ENCODE measurements at regions not wholly inside any gene's neighbourhood (a gene's known extent, or its start where the extent isn't known, plus 50 kb on each side); places are given as distances from the start of the nearest gene placed in this dataset.
A peak's percentile ranks its signal among the peaks of the same experiment; 100 is the strongest.

DNA sequence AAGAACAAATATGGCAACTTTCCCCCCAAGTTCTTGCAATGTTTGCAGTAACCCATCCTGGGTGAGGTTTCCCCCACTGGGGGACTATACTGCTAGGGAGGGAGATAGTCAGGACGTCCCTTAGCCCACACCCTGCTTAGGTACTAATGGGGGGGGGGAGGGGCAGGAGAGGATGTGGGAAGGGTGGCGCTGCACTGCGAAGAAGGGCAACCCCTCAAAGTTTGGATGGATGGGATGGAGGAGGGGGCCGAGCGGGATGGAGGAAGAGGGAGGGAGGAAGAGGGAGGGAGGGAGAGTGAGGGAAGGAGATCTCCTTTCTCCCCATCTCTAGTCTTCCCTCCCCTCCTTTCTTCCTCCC, 100.6 kb upstream of the HSD17B12 start:
- H3K9ac ChIP-seq (ENCODE audit: low read length), result peak overlapping the region; percentile 56
- no peaks in the 10 kb centered on the region for H3F3A ChIP-seq (ENCODE audit: insufficient read depth, low read length, poor library complexity, severe bottlenecking)
- no peak overlapping the region for H3K27ac ChIP-seq (ENCODE audit: low read length)
- no peaks in the 10 kb centered on the region for H3K36me3 ChIP-seq (ENCODE audit: insufficient read depth, low read length)
- H2AFZ ChIP-seq (ENCODE audit: low read depth, low read length), result no peak overlapping the region
- H3K4me2 ChIP-seq (ENCODE audit: low read length), result peak overlapping the region; percentile 82
- peaks cover 81% of the 10 kb centered on the region for H3K27me3 ChIP-seq (ENCODE audit: insufficient read depth, low read depth, low read length)
- TF ChIP-seq, protein P1, sequence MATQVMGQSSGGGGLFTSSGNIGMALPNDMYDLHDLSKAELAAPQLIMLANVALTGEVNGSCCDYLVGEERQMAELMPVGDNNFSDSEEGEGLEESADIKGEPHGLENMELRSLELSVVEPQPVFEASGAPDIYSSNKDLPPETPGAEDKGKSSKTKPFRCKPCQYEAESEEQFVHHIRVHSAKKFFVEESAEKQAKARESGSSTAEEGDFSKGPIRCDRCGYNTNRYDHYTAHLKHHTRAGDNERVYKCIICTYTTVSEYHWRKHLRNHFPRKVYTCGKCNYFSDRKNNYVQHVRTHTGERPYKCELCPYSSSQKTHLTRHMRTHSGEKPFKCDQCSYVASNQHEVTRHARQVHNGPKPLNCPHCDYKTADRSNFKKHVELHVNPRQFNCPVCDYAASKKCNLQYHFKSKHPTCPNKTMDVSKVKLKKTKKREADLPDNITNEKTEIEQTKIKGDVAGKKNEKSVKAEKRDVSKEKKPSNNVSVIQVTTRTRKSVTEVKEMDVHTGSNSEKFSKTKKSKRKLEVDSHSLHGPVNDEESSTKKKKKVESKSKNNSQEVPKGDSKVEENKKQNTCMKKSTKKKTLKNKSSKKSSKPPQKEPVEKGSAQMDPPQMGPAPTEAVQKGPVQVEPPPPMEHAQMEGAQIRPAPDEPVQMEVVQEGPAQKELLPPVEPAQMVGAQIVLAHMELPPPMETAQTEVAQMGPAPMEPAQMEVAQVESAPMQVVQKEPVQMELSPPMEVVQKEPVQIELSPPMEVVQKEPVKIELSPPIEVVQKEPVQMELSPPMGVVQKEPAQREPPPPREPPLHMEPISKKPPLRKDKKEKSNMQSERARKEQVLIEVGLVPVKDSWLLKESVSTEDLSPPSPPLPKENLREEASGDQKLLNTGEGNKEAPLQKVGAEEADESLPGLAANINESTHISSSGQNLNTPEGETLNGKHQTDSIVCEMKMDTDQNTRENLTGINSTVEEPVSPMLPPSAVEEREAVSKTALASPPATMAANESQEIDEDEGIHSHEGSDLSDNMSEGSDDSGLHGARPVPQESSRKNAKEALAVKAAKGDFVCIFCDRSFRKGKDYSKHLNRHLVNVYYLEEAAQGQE (IDR thresholded peaks at IDR 0.05; ENCODE audit: borderline replicate concordance), result no peak
- no peaks in the 10 kb centered on the region for H3K79me2 ChIP-seq (replicated peaks; ENCODE audit: insufficient read depth, low read length)
- no peaks in the 10 kb centered on the region for H4K20me1 ChIP-seq (ENCODE audit: insufficient read depth)
- H3K9me2 ChIP-seq (ENCODE audit: insufficient read depth, low read length), result no peaks in the 10 kb centered on the region
- H3K9me3 ChIP-seq (ENCODE audit: low read length), result no peaks in the 10 kb centered on the region
- peak overlapping the region; percentile 94 for H3K4me3 ChIP-seq (ENCODE audit: low read length)

GRCh38 chr11:43580735-43581369, 99.7 kb upstream of the HSD17B12 start:
- Histone ChIP-seq H4K20me1 (ENCODE audit: insufficient read depth) (no peaks in the 10 kb centered on the region), H3K9me3 (ENCODE audit: low read length) (no peaks in the 10 kb centered on the region), H3K4me2 (ENCODE audit: low read length) (peak overlapping the region; percentile 84), H3K36me3 (ENCODE audit: insufficient read depth, low read length) (no peaks in the 10 kb centered on the region), H2AFZ (ENCODE audit: low read depth, low read length) (no peak overlapping the region), H3K9ac (ENCODE audit: low read length) (peak overlapping the region; percentile 63), H3K4me3 (ENCODE audit: low read length) (peak overlapping the region; percentile 94), H3K79me2 (replicated peaks; ENCODE audit: insufficient read depth, low read length) (no peaks in the 10 kb centered on the region), H3K27me3 (ENCODE audit: insufficient read depth, low read depth, low read length) (peaks cover 90% of the 10 kb centered on the region), H3K9me2 (ENCODE audit: insufficient read depth, low read length) (no peaks in the 10 kb centered on the region), H3K27ac (ENCODE audit: low read length) (no peak overlapping the region), H3F3A (ENCODE audit: insufficient read depth, low read length, poor library complexity, severe bottlenecking) (no peaks in the 10 kb centered on the region)
- peak; percentile 40 for TF ChIP-seq EZH2 (IDR thresholded peaks at IDR 0.05; ENCODE audit: borderline replicate concordance, insufficient read depth, low read length, poor library complexity, severe bottlenecking)
- peak; percentile 62 for TF ChIP-seq POLR2AphosphoS5 (IDR thresholded peaks at IDR 0.05)
- TF ChIP-seq SMC3 (conservative IDR thresholded peaks at IDR 0.05; ENCODE audit: poor library complexity), result no peak
- TF ChIP-seq EP300 (conservative IDR thresholded peaks at IDR 0.05; ENCODE audit: poor library complexity, severe bottlenecking), result no peak
- TF ChIP-seq, protein P1 (IDR thresholded peaks at IDR 0.05; ENCODE audit: borderline replicate concordance), result peak; percentile 41
